Adrenal gland (tissue), 9 donors: ENCODE measurements at regions not wholly inside any gene's neighbourhood (a gene's known extent, or its start where the extent isn't known, plus 50 kb on each side); places are given as distances from the start of the nearest gene placed in this dataset.

Experiments used
- DNase-seq, 7 donors: peaks; one replicate each; pipeline ENCODE4 v3.0.0-alpha.2; 2019 to 2020
- H3K27ac ChIP-seq, 5 donors: fragments of 200-600 bp; sonication (generic) in 4 of 5; 1 replicate in 3 of 5; 2 replicates in 2 of 5; pipeline versions ENCODE4 v1.5.1 to v1.8.0; 2016 to 2020; ENCODE audit warnings: mild to moderate bottlenecking in 1 of 5
- H3K27me3 ChIP-seq: fragments of 200-600 bp; 2 replicates; pipeline ENCODE4 v1.8.0; 2021
- H3K36me3 ChIP-seq, 2 donors: fragments of 200-600 bp; replicated peaks in 1 of 2; 1 replicate in 1 of 2; 2 replicates in 1 of 2; pipeline versions ENCODE4 v1.5.1 to v1.8.0; 2018 to 2022
- H3K4me1 ChIP-seq, 2 donors: fragments of 200-600 bp; replicated peaks in 1 of 2; 1 replicate in 1 of 2; 2 replicates in 1 of 2; pipeline versions ENCODE4 v1.5.1 to v1.8.0; 2018 to 2021
- H3K4me3 ChIP-seq, 4 donors: fragments of 200-600 bp; sonication (generic) in 3 of 4; one replicate each; pipeline ENCODE4 v1.5.1; 2016 to 2018
- H3K9me3 ChIP-seq, 3 donors: fragments of 200-600 bp; sonication (generic) in 1 of 3; replicated peaks in 1 of 3; 1 replicate in 2 of 3; 2 replicates in 1 of 3; pipeline versions ENCODE4 v1.5.1 to v1.8.0; 2016 to 2021
- POLR2A ChIP-seq, 2 donors: fragments of 450-650 bp; IDR thresholded peaks; one replicate each; pipeline ENCODE4 v1.6.1; 2017; ENCODE audit warnings: antibody characterized with exemption in 2 of 2, mild to moderate bottlenecking in 2 of 2, moderate library complexity in 1 of 2
- WGBS, 4 donors: extraction: QIAGEN DNeasy Blood & Tissue Kit in 2 of 4; methylation state at CpG; one replicate each; pipeline versions ENCODE4 v1.1.5 to v1.1.7; 2013 to 2017; 5-methylcytosine and 5-hydroxymethylcytosine counted together
- intact Hi-C, 2 donors: fragments of 100-400 bp; cut with DNase I; formaldehyde crosslinking; loops; one replicate each; pipeline versions ENCODE4 v1.14.1 to v1.15.0; 2022 to 2023
- TF ChIP-seq, protein P1 (sequence below), 6 experiments: fragments of 450-650 bp in 4 of 6; fragments of 200-600 bp in 2 of 6; sonication (generic) in 1 of 6; IDR thresholded peaks; 1 replicate in 5 of 6; 2 replicates in 1 of 6; pipeline versions ENCODE4 v1.5.1 to v1.8.0; 2016 to 2021; ENCODE audit warnings: antibody characterized with exemption in 6 of 6, mild to moderate bottlenecking in 2 of 6, moderate library complexity in 1 of 6
- donor health status: healthy with polysubstance abuse.
- donor health status: Bipolar disorder and iron deficiency.
- donor health status: DM: yes; HTN: yes; CAD: no.
- donor health status: DM: no; HTN: no; CAD: no.
- donor health status: DM: no; HTN: no; CAD: no.

DNA sequence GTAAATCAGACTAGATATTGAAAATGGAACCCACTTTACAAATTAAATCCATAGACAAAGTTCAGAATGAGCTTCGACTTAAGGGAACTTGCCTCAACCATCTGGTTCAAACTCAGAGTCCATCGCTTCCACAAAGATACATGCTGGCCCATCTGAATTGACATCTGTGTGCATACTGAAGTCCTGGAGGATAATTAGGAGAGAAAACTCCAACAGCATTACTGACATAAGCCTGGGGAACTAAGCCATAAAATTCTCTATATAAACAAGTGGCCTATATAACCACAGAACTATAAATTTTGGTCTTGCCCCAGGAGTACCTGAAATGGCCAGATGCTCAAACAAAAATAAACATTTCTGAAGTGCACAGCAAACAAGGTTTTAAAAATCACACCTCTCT is 94.4 kb downstream of the IZUMO3 start:
- intact Hi-C loops = no loop called here
- no peak overlapping the region for H3K4me3 ChIP-seq
- no peaks in the 10 kb centered on the region for H3K9me3 ChIP-seq
- no peak for TF ChIP-seq POLR2A (IDR thresholded peaks at IDR 0.05)
- no peak for DNase-seq
- H3K4me1 ChIP-seq = no peaks in the 10 kb centered on the region
- no peaks in the 10 kb centered on the region for H3K27me3 ChIP-seq
- no peaks in the 10 kb centered on the region for H3K36me3 ChIP-seq
- no peak overlapping the region for H3K27ac ChIP-seq
- 74 to 94% (median 80%) methylated on average over 2 of the region's 2 CpGs for WGBS, 4 donors

DNA sequence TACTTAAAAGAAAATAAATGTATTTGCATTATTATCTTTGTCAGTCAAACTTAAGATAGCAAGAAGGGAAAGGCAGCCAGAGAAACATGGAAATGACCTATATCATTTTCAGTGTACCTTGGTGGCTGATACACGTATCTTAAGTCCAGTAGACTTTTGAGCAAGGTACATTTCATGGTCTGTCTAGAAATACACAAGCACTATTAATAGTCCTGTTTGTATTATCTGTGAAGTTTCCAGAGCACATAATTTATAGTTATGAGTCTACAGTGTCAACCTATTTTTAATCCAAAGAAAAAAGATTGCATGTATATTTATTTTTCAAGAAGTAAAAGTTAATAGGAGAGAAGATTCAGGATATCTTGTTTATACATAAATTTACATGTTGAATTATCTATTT is 95.7 kb downstream of the IZUMO3 start:
- 30 to 42% (median 35%) methylated on average over 1 of the region's 1 CpG for WGBS, 4 donors
- Histone ChIP-seq H3K36me3 (no peaks in the 10 kb centered on the region), H3K4me1 (no peaks in the 10 kb centered on the region), H3K9me3 (no peaks in the 10 kb centered on the region), H3K4me3 (no peak overlapping the region), H3K27ac (no peak overlapping the region), H3K27me3 (no peaks in the 10 kb centered on the region)
- intact Hi-C loops = no loop called here
- TF ChIP-seq, protein P1, sequence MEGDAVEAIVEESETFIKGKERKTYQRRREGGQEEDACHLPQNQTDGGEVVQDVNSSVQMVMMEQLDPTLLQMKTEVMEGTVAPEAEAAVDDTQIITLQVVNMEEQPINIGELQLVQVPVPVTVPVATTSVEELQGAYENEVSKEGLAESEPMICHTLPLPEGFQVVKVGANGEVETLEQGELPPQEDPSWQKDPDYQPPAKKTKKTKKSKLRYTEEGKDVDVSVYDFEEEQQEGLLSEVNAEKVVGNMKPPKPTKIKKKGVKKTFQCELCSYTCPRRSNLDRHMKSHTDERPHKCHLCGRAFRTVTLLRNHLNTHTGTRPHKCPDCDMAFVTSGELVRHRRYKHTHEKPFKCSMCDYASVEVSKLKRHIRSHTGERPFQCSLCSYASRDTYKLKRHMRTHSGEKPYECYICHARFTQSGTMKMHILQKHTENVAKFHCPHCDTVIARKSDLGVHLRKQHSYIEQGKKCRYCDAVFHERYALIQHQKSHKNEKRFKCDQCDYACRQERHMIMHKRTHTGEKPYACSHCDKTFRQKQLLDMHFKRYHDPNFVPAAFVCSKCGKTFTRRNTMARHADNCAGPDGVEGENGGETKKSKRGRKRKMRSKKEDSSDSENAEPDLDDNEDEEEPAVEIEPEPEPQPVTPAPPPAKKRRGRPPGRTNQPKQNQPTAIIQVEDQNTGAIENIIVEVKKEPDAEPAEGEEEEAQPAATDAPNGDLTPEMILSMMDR (IDR thresholded peaks at IDR 0.05) = no peak
- no peak for TF ChIP-seq POLR2A (IDR thresholded peaks at IDR 0.05)
- DNase-seq = no peak

DNA sequence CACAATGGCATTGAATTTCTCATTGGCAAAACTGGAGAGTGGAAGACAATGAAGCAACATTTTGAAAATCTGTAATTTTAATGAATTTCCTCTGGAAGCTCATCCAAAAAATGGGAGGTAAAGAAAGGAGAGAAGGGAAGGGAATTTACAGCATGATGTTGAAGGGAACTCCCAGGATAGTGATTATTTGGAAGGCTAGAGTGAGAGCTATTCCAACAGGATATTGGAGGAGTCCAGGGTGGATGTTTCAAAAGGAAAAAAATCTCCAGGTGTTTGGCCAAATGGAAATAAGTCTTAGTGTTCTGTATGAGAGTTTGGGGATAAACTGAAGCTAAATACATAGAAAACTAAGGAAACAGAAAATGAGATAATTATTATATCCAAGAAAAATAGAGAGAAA is 106.2 kb downstream of the IZUMO3 start:
- H3K9me3 ChIP-seq = no peaks in the 10 kb centered on the region
- H3K4me3 ChIP-seq = no peak overlapping the region
- no peaks in the 10 kb centered on the region for H3K36me3 ChIP-seq
- intact Hi-C loops = no loop called here
- DNase-seq = no peak
- no peak overlapping the region for H3K27ac ChIP-seq
- no peaks in the 10 kb centered on the region for H3K27me3 ChIP-seq
- TF ChIP-seq, protein P1 (IDR thresholded peaks at IDR 0.05) = no peak
- H3K4me1 ChIP-seq = no peaks in the 10 kb centered on the region

DNA sequence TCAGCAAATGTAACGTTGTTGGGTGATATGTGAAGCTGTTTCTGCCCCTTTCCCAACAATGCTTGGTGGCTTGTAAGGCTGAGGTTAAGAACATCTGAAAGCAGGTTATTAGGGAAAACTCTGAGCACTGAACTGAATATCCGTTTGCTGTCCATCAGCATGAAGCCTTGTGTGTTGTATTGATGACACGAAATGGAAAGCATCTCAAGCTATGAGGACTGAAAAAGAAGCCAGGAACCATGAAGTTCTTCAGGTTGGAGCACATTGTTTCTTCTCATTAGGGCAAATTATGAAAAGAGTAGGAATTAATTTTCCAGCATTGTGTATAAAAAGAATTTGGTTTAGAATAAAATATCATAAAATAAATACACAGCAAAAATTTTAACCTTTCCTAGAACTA is 106.8 kb downstream of the IZUMO3 start:
- WGBS, 4 donors = 57 to 81% (median 65%) methylated on average over 3 of the region's 3 CpGs

DNA sequence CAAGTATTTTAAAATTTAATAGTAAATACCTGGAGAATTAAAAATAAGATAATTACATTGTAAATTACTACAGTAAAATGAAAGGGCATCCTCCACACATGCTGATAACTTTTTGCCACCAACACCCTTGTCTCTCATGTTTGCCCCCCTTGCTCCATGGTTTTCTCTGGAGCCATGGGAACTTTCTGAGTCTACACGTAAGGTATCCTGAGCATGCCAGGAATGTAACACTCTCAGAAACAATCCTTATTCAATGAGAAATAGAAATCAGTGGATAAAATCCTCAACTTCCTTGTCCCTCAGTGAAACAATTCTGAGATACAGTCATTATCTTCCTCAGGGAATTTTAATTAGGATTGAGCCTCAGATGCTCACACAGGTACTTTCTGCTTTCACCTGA is 108.9 kb downstream of the IZUMO3 start:
- intact Hi-C loops = no loop called here
- Histone ChIP-seq H3K4me1 (no peaks in the 10 kb centered on the region), H3K27ac (no peak overlapping the region), H3K9me3 (no peaks in the 10 kb centered on the region), H3K36me3 (no peaks in the 10 kb centered on the region), H3K27me3 (no peaks in the 10 kb centered on the region), H3K4me3 (no peak overlapping the region)
- TF ChIP-seq, protein P1 (IDR thresholded peaks at IDR 0.05) = no peak
- no peak for TF ChIP-seq POLR2A (IDR thresholded peaks at IDR 0.05)
- 59 to 78% (median 65%) methylated on average over 1 of the region's 1 CpG for WGBS, 4 donors
- no peak for DNase-seq

More for the DNA sequence above, 106.8 kb downstream of the IZUMO3 start:
- Histone ChIP-seq H3K9me3 (no peaks in the 10 kb centered on the region), H3K27ac (no peak overlapping the region), H3K27me3 (no peaks in the 10 kb centered on the region), H3K36me3 (no peaks in the 10 kb centered on the region), H3K4me1 (no peaks in the 10 kb centered on the region), H3K4me3 (no peak overlapping the region)
- no peak for DNase-seq
- intact Hi-C loops = no loop called here
- TF ChIP-seq, protein P1 (IDR thresholded peaks at IDR 0.05) = no peak
- TF ChIP-seq POLR2A (IDR thresholded peaks at IDR 0.05) = no peak
